Renal cortex interstitium (tissue), 11 donors: ENCODE measurements at regions not wholly inside any gene's neighbourhood (a gene's known extent, or its start where the extent isn't known, plus 50 kb on each side); places are given as distances from the start of the nearest gene placed in this dataset.
"Not testable (repeated sequence)": the region's sequence is repeated elsewhere in the genome, so short reads cannot be mapped to it uniquely, and the experiment has no call there.

Source experiments
- DNase-seq, 11 donors: peaks; one replicate each; pipeline ENCODE4 v3.0.0-alpha.2; 2013; ENCODE audit warnings: low read depth in 9 of 11, low spot score in 4 of 11; ENCODE audit errors: extremely low read depth in 1 of 11

GRCh38 chr4:45550766-45551366 is 573.0 kb downstream of the GABRG1 start:
- DNase-seq = no peak

- no peak for DNase-seq
Observed at GRCh38 chr4:45539142-45539814, 584.6 kb downstream of the GABRG1 start.

- DNase-seq = no peak
Observed at GRCh38 chr4:45530498-45530897, 593.4 kb downstream of the GABRG1 start.

- DNase-seq = no peak
Observed at GRCh38 chr4:45527160-45527559, 596.7 kb downstream of the GABRG1 start.

GRCh38 chr4:45518832-45519231 is 605.0 kb downstream of the GABRG1 start:
- no peak for DNase-seq

GRCh38 chr4:45502471-45502870 is 621.4 kb downstream of the GABRG1 start:
- no peak for DNase-seq

GRCh38 chr4:45484740-45485139 is 639.1 kb downstream of the GABRG1 start:
- no peak for DNase-seq

GRCh38 chr4:45482346-45482745 is 641.5 kb downstream of the GABRG1 start:
- DNase-seq = no peak

- DNase-seq = no peak
Observed at GRCh38 chr4:45477311-45477733, 646.5 kb downstream of the GABRG1 start.

GRCh38 chr4:45475548-45475947 is 648.3 kb downstream of the GABRG1 start:
- DNase-seq = no peak

- no peak for DNase-seq
Observed at GRCh38 chr4:45472490-45472889, 651.4 kb downstream of the GABRG1 start.

- no peak for DNase-seq
Observed at GRCh38 chr4:45471335-45471734, 652.5 kb downstream of the GABRG1 start.

- no peak for DNase-seq
Observed at GRCh38 chr4:45467157-45467556, 656.7 kb downstream of the GABRG1 start.

- DNase-seq = not testable (repeated sequence)
Observed at GRCh38 chr4:45460157-45460556, 663.7 kb downstream of the GABRG1 start.

- DNase-seq = no peak
Observed at GRCh38 chr4:45455217-45455616, 668.6 kb downstream of the GABRG1 start.

GRCh38 chr4:45453258-45453853 is 670.5 kb downstream of the GABRG1 start:
- peak in 6 of 11 donors; percentile 3 to 22 (median 16) for DNase-seq

GRCh38 chr4:45442466-45442865 is 681.4 kb downstream of the GABRG1 start:
- DNase-seq = no peak

- no peak for DNase-seq
Observed at GRCh38 chr4:45438047-45438446, 685.8 kb downstream of the GABRG1 start.

- DNase-seq = no peak
Observed at GRCh38 chr4:45437381-45437780, 686.5 kb downstream of the GABRG1 start.

- no peak for DNase-seq
Observed at GRCh38 chr4:45425135-45425534, 698.7 kb downstream of the GABRG1 start.

- no peak for DNase-seq
Observed at GRCh38 chr4:45423896-45424295, 697.5 kb upstream of the GNPDA2 start.
